Left ventricle myocardium superior (tissue), 1 donor: ENCODE measurements at regions not wholly inside any gene's neighbourhood (a gene's known extent, or its start where the extent isn't known, plus 50 kb on each side); places are given as distances from the start of the nearest gene placed in this dataset.
"Not testable (repeated sequence)": the region's sequence is repeated elsewhere in the genome, so short reads cannot be mapped to it uniquely, and the experiment has no call there.

Experiments used
- ATAC-seq: fragments of 200-7000 bp; cut with Tn5 transposase; one replicate; pipeline ENCODE4 v1.9.1; 2020; ENCODE audit warnings: mild to moderate bottlenecking, moderate library complexity
- DNase-seq: peaks from one replicate; pipeline ENCODE4 v3.0.0-alpha.2; 2020
- intact Hi-C: fragments of 100-400 bp; cut with micrococcal nuclease; formaldehyde crosslinking; loops from one replicate; pipeline ENCODE4 v1.11.0; 2022
- donor health status: DM: no; HTN: yes; CAD: no; lungs with severe emphysema.

- ATAC-seq (no peak), DNase-seq (no peak)
- intact Hi-C loops = no loop called here
These were observed 62.1 kb upstream of the LANCL3 start for GRCh38 chrX:37509349-37509748.

GRCh38 chrX:37516512-37516911 lies 54.9 kb upstream of the LANCL3 start:
- intact Hi-C loops, ATAC-seq, DNase-seq: not testable (repeated sequence)

- not testable (repeated sequence) for DNase-seq, ATAC-seq
These were observed 52.2 kb upstream of the LANCL3 start for GRCh38 chrX:37519261-37519660.

GRCh38 chrX:37520860-37521450 lies 50.5 kb upstream of the LANCL3 start:
- peak; percentile 33 for ATAC-seq
- intact Hi-C loops, DNase-seq: not testable (repeated sequence)

More at GRCh38 chrX:37519261-37519660, 52.2 kb upstream of the LANCL3 start:
- intact Hi-C loops = not testable (repeated sequence)
